ENCODE measurements at regions not wholly inside any gene's neighbourhood (a gene's known extent, or its start where the extent isn't known, plus 50 kb on each side); places are given as distances from the start of the nearest gene placed in this dataset.

DNA sequence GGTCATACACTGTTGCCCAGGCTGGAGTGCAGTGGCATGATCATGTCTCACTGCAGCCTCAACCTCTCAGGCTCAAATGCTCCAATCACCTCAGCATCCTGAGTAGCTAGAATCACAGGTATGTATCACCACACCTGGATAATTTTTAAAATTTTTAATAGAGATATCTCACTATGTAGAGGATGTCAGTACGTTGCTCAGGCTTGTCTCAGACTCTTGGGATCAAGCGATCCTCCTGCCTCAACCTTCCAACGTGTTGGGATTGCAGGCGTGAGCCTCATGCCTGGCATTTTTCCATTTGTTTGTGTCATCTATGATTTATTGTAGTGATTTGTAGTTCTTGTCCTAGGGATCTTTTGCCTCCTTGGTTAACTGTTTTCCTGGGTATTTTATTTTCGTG, 985.2 kb upstream of the B3GALT2 start:
- DNase-seq (ENCODE audit: low read depth in 2 of 2), result no peak

DNA sequence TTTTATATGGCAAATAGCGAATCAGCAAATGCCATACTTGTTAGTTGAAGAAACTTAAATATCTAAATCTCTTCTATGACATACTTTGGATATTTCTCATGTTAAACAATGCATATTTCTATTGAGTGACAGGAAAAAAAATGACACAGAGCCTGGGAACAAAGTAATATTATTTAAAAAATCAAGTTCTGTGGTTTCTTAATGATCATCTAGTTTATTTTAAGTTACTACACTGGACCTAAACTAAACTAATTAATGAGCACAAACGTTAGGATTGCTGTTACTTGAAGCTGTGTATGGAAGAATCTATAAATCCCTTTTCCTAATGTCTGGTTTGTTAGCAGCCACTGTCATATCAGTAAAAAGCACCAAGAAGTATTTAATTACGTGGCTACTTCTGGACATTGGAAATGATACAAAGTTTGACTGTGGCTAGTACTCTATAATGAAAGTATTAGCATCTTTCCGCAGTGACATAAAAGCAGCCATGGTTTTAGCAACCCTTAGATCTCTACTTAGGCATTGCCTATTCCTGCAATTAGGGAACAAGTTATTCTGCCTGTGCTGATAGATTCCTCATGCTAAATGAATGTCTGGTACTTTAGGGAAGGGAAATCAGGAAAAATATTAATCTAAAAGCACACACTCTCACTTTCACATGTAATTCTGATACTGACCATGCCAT, 981.7 kb upstream of the B3GALT2 start:
- no peak for DNase-seq (ENCODE audit: low read depth in 2 of 2)

DNA sequence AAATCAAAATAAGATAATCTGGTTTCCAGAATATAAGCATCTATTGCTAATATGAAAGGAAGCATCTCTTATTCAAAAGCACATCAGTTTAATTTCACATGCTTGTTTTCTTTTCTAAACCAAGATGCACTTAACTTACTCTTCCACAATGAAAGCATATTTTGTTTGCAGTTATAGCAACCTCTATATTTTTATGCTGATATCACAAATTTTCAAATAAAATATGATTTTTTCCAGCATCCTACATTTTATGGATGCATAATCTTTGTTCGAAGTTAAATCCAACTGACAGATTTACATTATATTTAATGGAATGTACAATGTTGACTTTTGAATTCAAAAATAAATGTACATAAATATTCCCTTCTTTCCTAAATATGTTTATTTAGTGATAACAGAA, 978.3 kb upstream of the B3GALT2 start:
- DNase-seq (ENCODE audit: low read depth in 2 of 2), result no peak

DNA sequence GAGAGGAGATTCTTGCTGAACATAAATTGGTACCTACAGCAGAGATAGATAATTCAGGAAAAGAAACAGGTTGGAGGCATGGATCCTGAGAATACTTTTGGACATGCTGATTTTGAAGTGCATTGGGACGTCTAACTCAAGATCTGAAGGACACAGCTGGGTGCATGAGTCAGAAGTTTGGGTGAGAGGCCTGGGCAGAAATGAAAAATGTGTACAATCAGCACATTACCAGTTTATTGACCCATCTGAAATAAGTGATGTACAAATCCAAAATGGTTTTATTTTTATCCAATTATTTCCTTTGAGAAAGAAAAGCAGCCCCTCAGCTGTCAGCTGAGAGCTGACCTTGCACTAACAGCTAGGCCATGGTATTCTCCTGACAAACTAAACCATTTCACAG, 975.2 kb upstream of the B3GALT2 start:
- no peak for DNase-seq (ENCODE audit: low read depth in 2 of 2)

- DNase-seq (ENCODE audit: low read depth in 2 of 2), result no peak
Observed at GRCh38 chr1:194159941-194160340, 973.5 kb upstream of the B3GALT2 start.

GRCh38 chr1:194155962-194156361, 969.5 kb upstream of the B3GALT2 start:
- no peak for DNase-seq (ENCODE audit: low read depth in 2 of 2)

GRCh38 chr1:194151056-194151455, 964.6 kb upstream of the B3GALT2 start:
- no peak for DNase-seq (ENCODE audit: low read depth in 2 of 2)

- no peak for DNase-seq (ENCODE audit: low read depth in 2 of 2)
Observed at GRCh38 chr1:194150242-194150641, 963.8 kb upstream of the B3GALT2 start.

DNA sequence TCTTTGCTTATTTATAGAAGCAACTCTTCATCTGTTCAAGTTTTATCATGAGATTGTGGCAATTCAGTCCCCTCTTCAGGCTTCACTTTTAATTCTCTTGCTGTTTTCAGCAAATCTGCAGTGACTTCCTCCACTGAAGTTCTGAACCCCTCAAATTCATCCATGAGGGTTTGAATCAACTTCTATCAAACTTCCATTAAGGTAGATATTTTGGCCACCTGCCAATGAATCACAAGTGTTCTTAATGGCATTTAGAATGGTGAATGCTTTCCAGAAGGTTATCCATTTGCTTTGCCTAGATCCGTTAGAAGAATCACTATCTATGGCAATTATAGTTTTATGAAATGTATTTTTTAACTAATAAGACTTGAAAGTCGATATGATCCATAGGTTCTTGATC, 946.7 kb upstream of the B3GALT2 start:
- no peak for DNase-seq (ENCODE audit: low read depth in 2 of 2)

DNA sequence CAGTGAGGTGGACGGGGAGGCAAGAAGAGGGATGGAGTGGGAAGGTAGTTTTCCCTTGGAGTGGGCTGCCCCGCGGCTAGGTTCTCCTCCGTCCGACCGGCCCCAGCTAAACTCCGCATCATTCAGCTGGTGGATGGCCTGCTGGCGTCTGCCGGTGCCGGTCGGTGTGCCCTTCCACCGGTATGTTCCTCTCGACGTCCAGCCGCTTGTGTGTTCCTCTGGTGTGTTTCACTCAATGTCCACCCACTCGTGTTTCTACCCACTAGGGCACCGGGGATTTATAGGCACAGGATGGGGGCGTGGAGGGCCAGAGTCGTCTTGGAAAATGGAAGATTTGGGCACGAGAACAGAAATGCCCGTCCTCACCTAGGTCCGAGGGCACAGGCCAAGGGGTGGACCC, 931.7 kb upstream of the B3GALT2 start:
- no peak for DNase-seq (ENCODE audit: low read depth in 2 of 2)

- no peak for DNase-seq (ENCODE audit: low read depth in 2 of 2)
Observed at GRCh38 chr1:194117582-194117981, 931.2 kb upstream of the B3GALT2 start.

- DNase-seq (ENCODE audit: low read depth in 2 of 2), result no peak
Observed at GRCh38 chr1:194114288-194114687, 927.9 kb upstream of the B3GALT2 start.

DNA sequence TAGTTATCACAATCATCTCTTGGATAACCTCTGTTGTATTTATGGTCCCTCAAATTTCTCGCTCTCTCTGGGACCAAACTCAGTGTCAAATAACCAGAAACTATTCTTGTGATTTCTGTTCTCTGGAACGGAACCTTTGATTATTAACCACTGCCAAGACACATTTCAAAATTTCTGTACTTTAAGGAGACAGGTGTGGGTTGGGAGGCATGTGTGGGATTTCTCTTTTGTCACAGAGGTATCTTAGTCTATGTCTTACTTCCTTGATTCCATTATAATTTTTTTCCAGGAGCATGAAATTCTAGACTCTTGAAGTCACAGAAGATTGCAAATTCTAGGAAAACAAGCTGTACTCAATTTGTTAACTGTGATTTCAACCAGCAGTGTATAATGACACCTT, 919.0 kb upstream of the B3GALT2 start:
- no peak for DNase-seq (ENCODE audit: low read depth in 2 of 2)

DNA sequence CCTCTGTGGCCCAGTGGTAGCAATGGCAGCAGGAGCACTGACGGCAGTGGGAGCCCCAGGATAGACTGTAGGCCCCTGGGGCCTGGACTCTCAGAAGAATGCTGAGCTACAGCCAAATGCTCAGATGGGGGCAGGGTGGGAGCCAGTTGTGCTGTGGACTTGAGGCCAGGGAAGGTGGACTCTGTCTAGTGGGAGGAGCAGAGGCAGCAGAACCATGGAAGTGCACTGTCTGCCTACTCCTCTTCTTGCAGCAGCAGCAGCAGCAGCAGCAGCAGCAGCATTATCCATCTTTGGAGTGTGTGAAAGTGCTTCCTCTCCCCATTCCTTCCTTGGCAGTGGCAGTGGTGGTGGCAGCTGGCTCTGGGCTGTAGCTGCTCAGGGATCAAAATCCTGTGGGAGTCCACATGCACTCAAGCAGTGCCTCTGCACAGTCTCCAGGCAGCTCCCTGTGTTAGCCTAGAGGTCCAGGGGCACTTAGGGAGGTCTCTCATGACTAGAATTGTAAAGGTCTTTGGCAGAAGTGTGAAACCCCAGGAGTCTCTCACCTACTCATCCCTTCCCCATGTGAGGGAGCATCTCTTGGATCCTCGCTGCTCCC, 917.9 kb upstream of the B3GALT2 start:
- no peak for DNase-seq (ENCODE audit: low read depth in 2 of 2)

DNA sequence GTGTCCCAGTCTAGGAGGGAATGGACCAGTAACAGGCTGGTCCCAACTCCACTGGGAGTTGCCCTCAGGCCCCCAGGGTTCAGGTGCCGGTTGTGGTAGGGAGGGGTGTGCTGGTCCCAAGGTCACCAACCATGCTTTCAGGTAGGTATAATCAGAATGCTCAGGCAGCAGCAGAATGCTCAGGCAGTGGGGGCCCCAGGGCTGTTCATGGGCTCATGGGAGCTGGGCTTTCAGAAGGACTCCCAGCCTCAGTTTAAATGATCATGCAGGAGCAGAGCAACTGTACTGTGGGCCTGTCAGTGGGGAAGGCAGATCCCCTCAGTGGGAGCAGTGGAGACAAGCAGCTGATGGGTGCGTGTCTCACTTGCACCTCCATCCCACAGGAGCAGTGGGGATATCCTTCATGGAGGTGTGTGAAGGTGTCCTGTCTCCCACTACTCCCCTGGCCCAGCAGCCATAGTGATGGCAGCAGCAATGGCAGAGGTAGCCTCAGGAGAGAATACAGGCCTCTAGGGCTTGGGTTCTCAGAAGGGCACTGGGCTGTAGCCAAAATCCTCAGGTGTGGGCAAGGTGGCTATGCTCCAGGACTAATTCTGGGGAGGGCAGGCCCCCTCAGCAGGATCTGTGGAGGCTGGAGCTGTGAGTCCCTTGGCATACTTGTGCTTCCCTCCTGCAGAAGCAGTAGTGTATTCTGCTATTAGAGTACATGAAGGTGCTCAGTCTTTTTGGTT, 917.3 kb upstream of the B3GALT2 start:
- no peak for DNase-seq (ENCODE audit: low read depth in 2 of 2)

DNA sequence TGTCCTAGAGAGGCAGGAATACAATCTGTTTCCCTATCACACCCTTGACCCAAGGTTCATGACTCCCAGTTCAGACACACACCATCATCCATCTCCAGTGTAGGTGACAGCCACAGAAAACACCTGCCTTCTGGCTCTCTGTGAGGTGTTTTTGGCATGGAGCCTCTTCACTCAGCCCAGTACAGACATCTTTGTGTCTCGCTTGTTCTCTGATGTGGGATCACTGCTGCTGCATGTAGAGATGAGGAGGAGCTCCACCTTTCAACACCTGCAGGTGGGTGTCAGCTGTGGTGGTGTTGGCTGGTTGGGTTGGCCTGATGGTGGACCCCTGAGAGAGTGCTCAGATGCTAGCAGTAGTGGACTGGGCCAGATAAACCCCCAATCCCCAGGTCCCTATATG, 916.7 kb upstream of the B3GALT2 start:
- DNase-seq (ENCODE audit: low read depth in 2 of 2), result no peak

- no peak for DNase-seq (ENCODE audit: low read depth in 2 of 2)
Observed at GRCh38 chr1:194102607-194103006, 916.2 kb upstream of the B3GALT2 start.

GRCh38 chr1:194084755-194085154, 898.3 kb upstream of the B3GALT2 start:
- DNase-seq (ENCODE audit: low read depth in 2 of 2), result no peak

DNA sequence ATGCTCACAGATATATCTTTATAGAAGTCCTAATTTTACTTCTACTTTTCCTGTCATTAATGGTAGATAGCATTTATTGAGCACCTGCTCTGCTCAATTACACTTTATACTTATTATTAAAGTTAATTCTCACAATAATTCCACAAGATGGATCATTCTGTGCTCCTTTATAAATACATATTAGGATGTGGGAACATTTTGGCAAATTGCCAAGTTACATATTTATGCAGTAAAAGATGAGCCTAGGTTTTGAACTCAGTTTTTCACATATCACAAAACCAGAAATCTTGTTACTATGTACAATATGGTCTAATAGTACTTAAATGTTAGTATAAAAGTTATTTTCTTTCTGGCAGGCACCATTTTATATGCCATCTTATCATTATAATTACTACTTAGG, 895.0 kb upstream of the B3GALT2 start:
- DNase-seq (ENCODE audit: low read depth in 2 of 2), result no peak

GRCh38 chr1:194080826-194081225, 894.4 kb upstream of the B3GALT2 start:
- DNase-seq (ENCODE audit: low read depth in 2 of 2), result no peak

DNA sequence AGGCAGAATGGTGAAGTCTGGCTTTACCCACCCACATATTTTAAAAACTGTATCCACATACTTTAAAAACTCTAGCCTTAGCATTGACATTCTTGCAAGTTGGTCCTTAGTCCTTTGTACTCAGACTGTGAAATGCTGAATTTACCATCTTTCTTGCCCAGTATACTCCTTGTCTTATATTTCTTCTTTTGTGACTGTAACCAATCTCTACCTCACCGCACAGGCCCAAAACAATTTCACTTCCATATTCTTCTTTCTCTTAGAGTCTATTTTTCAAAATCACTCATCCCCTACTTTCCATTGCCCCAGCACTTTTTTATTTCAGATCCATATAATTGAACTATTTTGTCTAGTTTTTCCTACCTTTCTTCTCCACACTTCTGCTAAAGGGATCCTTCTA, 892.4 kb upstream of the B3GALT2 start:
- DNase-seq (ENCODE audit: low read depth in 2 of 2), result no peak

DNA sequence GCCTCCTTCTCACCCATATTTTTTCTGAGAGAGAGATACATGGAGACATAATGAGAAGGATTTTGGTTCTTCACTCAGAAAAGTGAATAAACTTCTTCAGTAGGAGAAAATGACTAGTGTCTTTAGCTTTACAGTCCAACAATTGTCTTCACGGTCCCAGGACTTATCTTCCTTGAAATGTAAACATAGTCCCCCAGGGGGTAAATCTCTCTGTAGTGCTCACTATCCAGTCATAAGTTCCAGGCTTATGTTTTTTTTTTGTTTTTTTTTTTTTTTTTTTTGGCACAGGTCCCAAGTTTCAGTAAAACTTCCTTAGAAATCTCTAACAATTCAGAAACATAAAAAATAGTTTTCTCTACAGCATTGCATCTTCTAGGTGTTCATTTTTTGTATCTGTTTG, 890.2 kb upstream of the B3GALT2 start:
- no peak for DNase-seq (ENCODE audit: low read depth in 2 of 2)

DNA sequence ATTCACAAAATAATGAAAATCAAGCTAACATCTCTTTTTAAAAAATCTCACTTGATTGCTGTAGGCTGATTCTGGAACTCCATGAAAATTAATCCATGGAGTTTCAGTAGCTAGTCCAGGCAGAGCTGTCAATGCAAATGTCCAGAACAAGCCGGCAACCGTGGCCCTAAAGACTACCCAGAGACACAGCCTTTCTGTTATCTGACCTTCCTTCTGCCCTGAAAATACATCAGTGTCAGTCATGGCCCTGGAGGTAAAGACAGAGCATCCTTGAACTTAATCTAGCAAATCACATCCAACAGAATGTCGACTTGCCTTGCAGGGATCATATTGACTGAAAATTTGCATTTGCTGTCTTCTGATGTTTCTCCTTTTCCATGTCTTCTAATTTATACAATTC, 887.4 kb upstream of the B3GALT2 start:
- no peak for DNase-seq (ENCODE audit: low read depth in 2 of 2)
